Mammary epithelial cell (primary cell): ENCODE measurements at regions not wholly inside any gene's neighbourhood (a gene's known extent, or its start where the extent isn't known, plus 50 kb on each side); places are given as distances from the start of the nearest gene placed in this dataset.

ENCODE experiments used
- EZH2 ChIP-seq: IDR thresholded peaks from 2 replicates; pipeline ENCODE4 v1.6.1; 2012; ENCODE audit warnings: low read length, inconsistent platforms, borderline replicate concordance
- TF ChIP-seq, protein P1 (sequence below), 2 donors: IDR thresholded peaks in 1 of 2; conservative IDR thresholded peaks in 1 of 2; 2 replicates each; pipeline ENCODE4 v1.5.1; 2011 to 2012; ENCODE audit warnings: inconsistent platforms in 2 of 2, low read length in 2 of 2, mild to moderate bottlenecking in 2 of 2, control low read depth in 1 of 2, low read depth in 1 of 2; ENCODE audit not compliant: insufficient read depth in 1 of 2; ENCODE audit errors: extremely low read depth in 1 of 2

DNA sequence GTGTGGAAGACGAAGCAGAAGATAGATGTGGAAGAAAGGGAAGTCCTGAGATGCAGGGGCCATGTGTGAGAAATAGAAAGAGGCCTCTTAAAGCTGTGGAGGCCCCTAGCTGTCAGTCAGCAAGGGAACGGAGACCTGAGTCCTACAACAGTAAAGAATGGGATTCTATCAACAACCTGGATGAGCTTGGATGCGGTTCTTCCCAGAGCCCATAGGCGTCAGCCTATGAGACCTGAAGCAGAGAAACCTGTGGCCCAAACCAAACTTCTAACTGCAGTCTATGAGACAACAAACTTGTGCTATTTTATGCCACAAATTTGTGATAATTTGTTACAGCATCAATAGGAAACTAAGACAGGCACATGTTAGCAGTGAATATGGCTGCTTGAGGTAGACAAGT lies 583.7 kb downstream of the ADCYAP1 start:
- no peak for TF ChIP-seq EZH2
- TF ChIP-seq, protein P1, sequence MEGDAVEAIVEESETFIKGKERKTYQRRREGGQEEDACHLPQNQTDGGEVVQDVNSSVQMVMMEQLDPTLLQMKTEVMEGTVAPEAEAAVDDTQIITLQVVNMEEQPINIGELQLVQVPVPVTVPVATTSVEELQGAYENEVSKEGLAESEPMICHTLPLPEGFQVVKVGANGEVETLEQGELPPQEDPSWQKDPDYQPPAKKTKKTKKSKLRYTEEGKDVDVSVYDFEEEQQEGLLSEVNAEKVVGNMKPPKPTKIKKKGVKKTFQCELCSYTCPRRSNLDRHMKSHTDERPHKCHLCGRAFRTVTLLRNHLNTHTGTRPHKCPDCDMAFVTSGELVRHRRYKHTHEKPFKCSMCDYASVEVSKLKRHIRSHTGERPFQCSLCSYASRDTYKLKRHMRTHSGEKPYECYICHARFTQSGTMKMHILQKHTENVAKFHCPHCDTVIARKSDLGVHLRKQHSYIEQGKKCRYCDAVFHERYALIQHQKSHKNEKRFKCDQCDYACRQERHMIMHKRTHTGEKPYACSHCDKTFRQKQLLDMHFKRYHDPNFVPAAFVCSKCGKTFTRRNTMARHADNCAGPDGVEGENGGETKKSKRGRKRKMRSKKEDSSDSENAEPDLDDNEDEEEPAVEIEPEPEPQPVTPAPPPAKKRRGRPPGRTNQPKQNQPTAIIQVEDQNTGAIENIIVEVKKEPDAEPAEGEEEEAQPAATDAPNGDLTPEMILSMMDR (conservative IDR thresholded peaks at IDR 0.05 in 1 of 2, IDR thresholded peaks at IDR 0.05 in 1 of 2; ENCODE audit: extremely low read depth in 1 of 2, insufficient read depth in 1 of 2, low read depth in 1 of 2, low read length in 2 of 2), result no peak
